Panc1 (cell line): ENCODE measurements at regions not wholly inside any gene's neighbourhood (a gene's known extent, or its start where the extent isn't known, plus 50 kb on each side); places are given as distances from the start of the nearest gene placed in this dataset.

ENCODE experiments used
- POLR2AphosphoS5 ChIP-seq: IDR thresholded peaks from 2 replicates; pipeline ENCODE4 v1.6.1; 2012; ENCODE audit warnings: mild to moderate bottlenecking, low read depth, low read length, moderate library complexity
- TF ChIP-seq, protein P1 (sequence below): fragments of 450-650 bp; IDR thresholded peaks from 2 replicates; pipeline ENCODE4 v1.5.1; 2017; ENCODE audit warnings: mild to moderate bottlenecking

DNA sequence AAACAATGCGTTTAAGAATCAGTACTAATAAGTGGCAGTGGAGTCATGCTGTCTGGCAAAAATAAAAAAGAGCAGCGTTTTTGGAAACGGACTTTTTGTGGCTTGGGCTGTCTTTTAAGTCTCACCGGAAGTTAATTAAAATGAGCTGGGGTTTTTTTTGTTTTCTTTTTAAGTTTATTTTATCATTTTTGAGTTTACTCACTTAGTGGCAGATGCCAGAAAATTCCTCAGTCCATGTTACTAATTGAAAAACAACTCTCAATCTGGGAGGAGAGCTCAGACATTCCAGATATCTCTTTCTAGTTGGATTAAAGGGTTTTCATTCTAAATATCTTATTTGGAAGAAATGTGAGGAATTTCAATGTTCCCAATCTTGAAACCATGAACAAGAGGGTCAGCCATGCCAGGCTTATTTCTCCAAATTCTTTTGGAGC, 133.8 kb upstream of the AGR3 start:
- TF ChIP-seq, protein P1, sequence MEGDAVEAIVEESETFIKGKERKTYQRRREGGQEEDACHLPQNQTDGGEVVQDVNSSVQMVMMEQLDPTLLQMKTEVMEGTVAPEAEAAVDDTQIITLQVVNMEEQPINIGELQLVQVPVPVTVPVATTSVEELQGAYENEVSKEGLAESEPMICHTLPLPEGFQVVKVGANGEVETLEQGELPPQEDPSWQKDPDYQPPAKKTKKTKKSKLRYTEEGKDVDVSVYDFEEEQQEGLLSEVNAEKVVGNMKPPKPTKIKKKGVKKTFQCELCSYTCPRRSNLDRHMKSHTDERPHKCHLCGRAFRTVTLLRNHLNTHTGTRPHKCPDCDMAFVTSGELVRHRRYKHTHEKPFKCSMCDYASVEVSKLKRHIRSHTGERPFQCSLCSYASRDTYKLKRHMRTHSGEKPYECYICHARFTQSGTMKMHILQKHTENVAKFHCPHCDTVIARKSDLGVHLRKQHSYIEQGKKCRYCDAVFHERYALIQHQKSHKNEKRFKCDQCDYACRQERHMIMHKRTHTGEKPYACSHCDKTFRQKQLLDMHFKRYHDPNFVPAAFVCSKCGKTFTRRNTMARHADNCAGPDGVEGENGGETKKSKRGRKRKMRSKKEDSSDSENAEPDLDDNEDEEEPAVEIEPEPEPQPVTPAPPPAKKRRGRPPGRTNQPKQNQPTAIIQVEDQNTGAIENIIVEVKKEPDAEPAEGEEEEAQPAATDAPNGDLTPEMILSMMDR = no peak
- TF ChIP-seq POLR2AphosphoS5 = no peak
